SU-DHL-6 (cell line): ENCODE measurements at regions not wholly inside any gene's neighbourhood (a gene's known extent, or its start where the extent isn't known, plus 50 kb on each side); places are given as distances from the start of the nearest gene placed in this dataset.

ENCODE experiments used
- H2AFZ ChIP-seq: fragments of 200-600 bp; sonication (generic); 2 replicates; pipeline ENCODE4 v1.6.1; 2014; ENCODE audit warnings: low read depth, mild to moderate bottlenecking, moderate library complexity, mixed read lengths, antibody characterized with exemption, low read length; ENCODE audit not compliant: severe bottlenecking
- H3F3A ChIP-seq: fragments of 200-600 bp; shearing (Covaris generic); 2 replicates; pipeline ENCODE4 v1.6.0; 2016; ENCODE audit warnings: antibody characterized with exemption, mild to moderate bottlenecking; ENCODE audit not compliant: insufficient read depth
- H3K27ac ChIP-seq: fragments of 200-600 bp; sonication (generic); 2 replicates; pipeline ENCODE4 v1.5.1; 2016; ENCODE audit warnings: low read depth, mild to moderate bottlenecking, low read length, moderate library complexity, mixed read lengths
- H3K27me3 ChIP-seq: fragments of 200-600 bp; sonication (generic), shearing (Covaris generic); 2 replicates; pipeline ENCODE4 v1.6.0; 2014; ENCODE audit warnings: mild to moderate bottlenecking, low read length
- H3K36me3 ChIP-seq: fragments of 200-600 bp; sonication (generic); 2 replicates; pipeline ENCODE4 v1.6.1; 2014; ENCODE audit warnings: mild to moderate bottlenecking, low read length, mixed read lengths
- H3K4me2 ChIP-seq: fragments of 300-600, 200-600 bp; shearing (Covaris generic), sonication (generic); 2 replicates; pipeline ENCODE4 v1.6.0; 2014; ENCODE audit warnings: low read length, low read depth, mild to moderate bottlenecking; ENCODE audit not compliant: poor library complexity, severe bottlenecking
- H3K4me3 ChIP-seq: fragments of 200-600 bp; sonication (generic); 2 replicates; pipeline ENCODE4 v1.5.1; 2014; ENCODE audit warnings: antibody characterized with exemption, low read length, mild to moderate bottlenecking, mixed read lengths; ENCODE audit not compliant: insufficient read depth, poor library complexity, severe bottlenecking
- H3K79me2 ChIP-seq: fragments of 200-600 bp; sonication (generic); 2 replicates; pipeline ENCODE4 v1.6.1; 2014; ENCODE audit warnings: mild to moderate bottlenecking, low read length, moderate library complexity; ENCODE audit not compliant: insufficient read depth
- H3K9ac ChIP-seq: fragments of 200-600 bp; sonication (generic); 2 replicates; pipeline ENCODE4 v1.7.0; 2014; ENCODE audit warnings: mild to moderate bottlenecking, low read length
- H3K9me2 ChIP-seq: fragments of 200-600 bp; sonication (generic); replicated peaks from 2 replicates; pipeline ENCODE4 v1.6.1; 2014; ENCODE audit warnings: low read length; ENCODE audit not compliant: insufficient read depth
- H3K9me3 ChIP-seq: fragments of 200-600 bp; sonication (generic); 2 replicates; pipeline ENCODE4 v1.6.1; 2014; ENCODE audit warnings: low read length, mixed read lengths; ENCODE audit not compliant: insufficient read depth
- H4K20me1 ChIP-seq: fragments of 200-600 bp; sonication (generic); 2 replicates; pipeline ENCODE4 v1.6.1; 2014; ENCODE audit warnings: low read depth, mild to moderate bottlenecking, antibody characterized with exemption, low read length, moderate library complexity, mixed read lengths
- EZH2phosphoT487 ChIP-seq: fragments of 200-600 bp; sonication (generic), shearing (Covaris generic); conservative IDR thresholded peaks from 2 replicates; pipeline ENCODE4 v1.6.1; 2018; ENCODE audit warnings: mild to moderate bottlenecking, antibody characterized with exemption, low read length, moderate library complexity, mixed read lengths
- TF ChIP-seq, protein P1 (sequence below): fragments of 200-600 bp; sonication (generic); IDR thresholded peaks from one replicate; pipeline ENCODE4 v1.5.1; 2017; ENCODE audit warnings: antibody characterized with exemption, mild to moderate bottlenecking, low read length, moderate library complexity; ENCODE audit not compliant: insufficient read depth, poor library complexity, severe bottlenecking

- H3K27ac ChIP-seq: no peak overlapping the region
- no peak overlapping the region for H3K4me2 ChIP-seq
- TF ChIP-seq, protein P1, sequence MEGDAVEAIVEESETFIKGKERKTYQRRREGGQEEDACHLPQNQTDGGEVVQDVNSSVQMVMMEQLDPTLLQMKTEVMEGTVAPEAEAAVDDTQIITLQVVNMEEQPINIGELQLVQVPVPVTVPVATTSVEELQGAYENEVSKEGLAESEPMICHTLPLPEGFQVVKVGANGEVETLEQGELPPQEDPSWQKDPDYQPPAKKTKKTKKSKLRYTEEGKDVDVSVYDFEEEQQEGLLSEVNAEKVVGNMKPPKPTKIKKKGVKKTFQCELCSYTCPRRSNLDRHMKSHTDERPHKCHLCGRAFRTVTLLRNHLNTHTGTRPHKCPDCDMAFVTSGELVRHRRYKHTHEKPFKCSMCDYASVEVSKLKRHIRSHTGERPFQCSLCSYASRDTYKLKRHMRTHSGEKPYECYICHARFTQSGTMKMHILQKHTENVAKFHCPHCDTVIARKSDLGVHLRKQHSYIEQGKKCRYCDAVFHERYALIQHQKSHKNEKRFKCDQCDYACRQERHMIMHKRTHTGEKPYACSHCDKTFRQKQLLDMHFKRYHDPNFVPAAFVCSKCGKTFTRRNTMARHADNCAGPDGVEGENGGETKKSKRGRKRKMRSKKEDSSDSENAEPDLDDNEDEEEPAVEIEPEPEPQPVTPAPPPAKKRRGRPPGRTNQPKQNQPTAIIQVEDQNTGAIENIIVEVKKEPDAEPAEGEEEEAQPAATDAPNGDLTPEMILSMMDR: no peak
- no peak for TF ChIP-seq EZH2phosphoT487
These were observed 473.2 kb downstream of the ENC1 start for GRCh38 chr5:74167206-74167929.

DNA sequence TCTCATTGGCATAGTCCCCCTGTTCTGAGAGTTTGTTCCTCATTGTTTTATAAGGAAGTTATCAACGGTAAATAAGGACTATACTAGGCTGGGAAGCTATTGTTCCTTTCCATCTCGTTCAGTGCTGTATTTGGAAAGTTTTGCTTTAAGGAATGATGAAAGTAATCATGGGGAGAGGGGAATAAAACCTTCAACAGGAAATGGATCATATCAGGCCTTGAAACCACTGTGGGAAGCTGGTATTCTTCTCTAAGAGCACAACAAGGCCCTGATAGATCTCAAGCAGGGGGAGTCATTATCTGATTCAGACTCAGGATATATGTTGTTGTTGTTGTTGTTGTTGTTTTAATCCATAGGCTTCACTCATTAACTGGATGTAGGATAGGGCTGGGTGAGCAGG is 474.5 kb downstream of the ENC1 start:
- H3K4me2 ChIP-seq: no peak overlapping the region
- no peaks in the 10 kb centered on the region for H3K27me3 ChIP-seq
- H3K9me3 ChIP-seq: no peaks in the 10 kb centered on the region
- H3K4me3 ChIP-seq: no peak overlapping the region
- H2AFZ ChIP-seq: no peak overlapping the region
- no peaks in the 10 kb centered on the region for H3F3A ChIP-seq
- H3K9me2 ChIP-seq: no peaks in the 10 kb centered on the region
- H4K20me1 ChIP-seq: no peaks in the 10 kb centered on the region
- TF ChIP-seq EZH2phosphoT487: no peak
- TF ChIP-seq, protein P1: no peak
- no peak overlapping the region for H3K9ac ChIP-seq
- no peaks in the 10 kb centered on the region for H3K79me2 ChIP-seq
- no peaks in the 10 kb centered on the region for H3K36me3 ChIP-seq
- H3K27ac ChIP-seq: no peak overlapping the region

More at GRCh38 chr5:74167206-74167929, 473.2 kb downstream of the ENC1 start:
- no peak overlapping the region for H2AFZ ChIP-seq
- no peaks in the 10 kb centered on the region for H3K79me2 ChIP-seq
- H3K4me3 ChIP-seq: no peak overlapping the region
- no peak overlapping the region for H3K9ac ChIP-seq
- no peaks in the 10 kb centered on the region for H3K27me3 ChIP-seq
- no peaks in the 10 kb centered on the region for H3K36me3 ChIP-seq
- H4K20me1 ChIP-seq: no peaks in the 10 kb centered on the region
- H3K9me3 ChIP-seq: no peaks in the 10 kb centered on the region
- no peaks in the 10 kb centered on the region for H3F3A ChIP-seq
- no peaks in the 10 kb centered on the region for H3K9me2 ChIP-seq

GRCh38 chr5:74164725-74165235 is 475.7 kb downstream of the ENC1 start:
- no peak overlapping the region for H3K4me3 ChIP-seq
- H3K36me3 ChIP-seq: no peaks in the 10 kb centered on the region
- TF ChIP-seq, protein P1: no peak
- no peak for TF ChIP-seq EZH2phosphoT487

More at GRCh38 chr5:74164725-74165235, 475.7 kb downstream of the ENC1 start:
- no peak overlapping the region for H3K9ac ChIP-seq
- no peaks in the 10 kb centered on the region for H3F3A ChIP-seq
- H3K79me2 ChIP-seq: no peaks in the 10 kb centered on the region
- no peaks in the 10 kb centered on the region for H3K9me3 ChIP-seq
- no peak overlapping the region for H3K4me2 ChIP-seq
- H4K20me1 ChIP-seq: no peaks in the 10 kb centered on the region
- H3K27me3 ChIP-seq: no peaks in the 10 kb centered on the region
- H3K27ac ChIP-seq: no peak overlapping the region
- H3K9me2 ChIP-seq: no peaks in the 10 kb centered on the region
- H2AFZ ChIP-seq: no peak overlapping the region
